ENCODE measurements at regions not wholly inside any gene's neighbourhood (a gene's known extent, or its start where the extent isn't known, plus 50 kb on each side); places are given as distances from the start of the nearest gene placed in this dataset.

DNA sequence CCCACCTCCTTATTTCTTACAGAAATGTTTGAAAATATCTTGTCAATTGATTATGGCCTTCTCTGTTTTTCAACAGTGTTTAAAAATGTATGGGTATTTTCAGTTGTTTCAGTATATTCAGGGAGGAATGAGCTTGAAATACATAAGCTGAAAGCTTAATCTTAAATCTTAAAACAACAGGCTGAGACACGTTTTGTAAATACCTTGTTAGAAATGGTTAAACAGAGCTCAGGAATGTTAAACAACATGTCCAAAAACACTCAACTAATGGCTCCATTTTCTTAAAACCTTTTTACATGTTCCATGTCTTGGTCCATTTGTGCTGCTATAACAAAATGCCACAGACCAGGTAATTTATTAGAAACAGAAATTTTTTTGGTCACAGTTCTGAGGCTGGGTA, 953.8 kb upstream of the ADGRL2 start:
- TF ChIP-seq, protein P1, sequence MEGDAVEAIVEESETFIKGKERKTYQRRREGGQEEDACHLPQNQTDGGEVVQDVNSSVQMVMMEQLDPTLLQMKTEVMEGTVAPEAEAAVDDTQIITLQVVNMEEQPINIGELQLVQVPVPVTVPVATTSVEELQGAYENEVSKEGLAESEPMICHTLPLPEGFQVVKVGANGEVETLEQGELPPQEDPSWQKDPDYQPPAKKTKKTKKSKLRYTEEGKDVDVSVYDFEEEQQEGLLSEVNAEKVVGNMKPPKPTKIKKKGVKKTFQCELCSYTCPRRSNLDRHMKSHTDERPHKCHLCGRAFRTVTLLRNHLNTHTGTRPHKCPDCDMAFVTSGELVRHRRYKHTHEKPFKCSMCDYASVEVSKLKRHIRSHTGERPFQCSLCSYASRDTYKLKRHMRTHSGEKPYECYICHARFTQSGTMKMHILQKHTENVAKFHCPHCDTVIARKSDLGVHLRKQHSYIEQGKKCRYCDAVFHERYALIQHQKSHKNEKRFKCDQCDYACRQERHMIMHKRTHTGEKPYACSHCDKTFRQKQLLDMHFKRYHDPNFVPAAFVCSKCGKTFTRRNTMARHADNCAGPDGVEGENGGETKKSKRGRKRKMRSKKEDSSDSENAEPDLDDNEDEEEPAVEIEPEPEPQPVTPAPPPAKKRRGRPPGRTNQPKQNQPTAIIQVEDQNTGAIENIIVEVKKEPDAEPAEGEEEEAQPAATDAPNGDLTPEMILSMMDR (IDR thresholded peaks at IDR 0.05) = no peak
- TF ChIP-seq POLR2A (IDR thresholded peaks at IDR 0.05) = no peak

Data from breast epithelium (tissue), 3 donors.